HG03442 (cell line): ENCODE measurements at regions not wholly inside any gene's neighbourhood (a gene's known extent, or its start where the extent isn't known, plus 50 kb on each side); places are given as distances from the start of the nearest gene placed in this dataset.
"Not testable (repeated sequence)": the region's sequence is repeated elsewhere in the genome, so short reads cannot be mapped to it uniquely, and the experiment has no call there.

Experiments used
- ATAC-seq: cut with Tn5 transposase; IDR thresholded peaks from one replicate; pipeline ENCODE4 v1.9.1; 2021; ENCODE audit warnings: mild to moderate bottlenecking, moderate library complexity; ENCODE audit not compliant: unreplicated experiment

- peak; percentile 46 for ATAC-seq
Observed at GRCh38 chr2:150681120-150681804, 193.8 kb upstream of the RND3 start.

GRCh38 chr2:150679456-150680120 is 192.1 kb upstream of the RND3 start:
- no peak for ATAC-seq

GRCh38 chr2:150677551-150677950 is 190.1 kb upstream of the RND3 start:
- no peak for ATAC-seq

GRCh38 chr2:150676747-150677383 is 189.4 kb upstream of the RND3 start:
- no peak for ATAC-seq

GRCh38 chr2:150675807-150676206 is 188.3 kb upstream of the RND3 start:
- ATAC-seq: no peak

- no peak for ATAC-seq
Observed at GRCh38 chr2:150674283-150674682, 186.8 kb upstream of the RND3 start.

- no peak for ATAC-seq
Observed at GRCh38 chr2:150672311-150672710, 184.8 kb upstream of the RND3 start.

GRCh38 chr2:150669492-150669891 is 182.0 kb upstream of the RND3 start:
- ATAC-seq: no peak

GRCh38 chr2:150667039-150667438 is 179.6 kb upstream of the RND3 start:
- not testable (repeated sequence) for ATAC-seq

GRCh38 chr2:150663143-150663542 is 175.7 kb upstream of the RND3 start:
- ATAC-seq: no peak

- ATAC-seq: no peak
Observed at GRCh38 chr2:150656002-150656401, 168.5 kb upstream of the RND3 start.

GRCh38 chr2:150653351-150653750 is 165.9 kb upstream of the RND3 start:
- ATAC-seq: no peak

- no peak for ATAC-seq
Observed at GRCh38 chr2:150647943-150648342, 160.5 kb upstream of the RND3 start.

GRCh38 chr2:150646746-150647145 is 159.3 kb upstream of the RND3 start:
- no peak for ATAC-seq

- no peak for ATAC-seq
Observed at GRCh38 chr2:150644298-150645067, 157.0 kb upstream of the RND3 start.

- ATAC-seq: no peak
Observed at GRCh38 chr2:150643114-150643725, 155.8 kb upstream of the RND3 start.

GRCh38 chr2:150640039-150640438 is 152.6 kb upstream of the RND3 start:
- no peak for ATAC-seq

- no peak for ATAC-seq
Observed at GRCh38 chr2:150639383-150639782, 151.9 kb upstream of the RND3 start.

- ATAC-seq: no peak
Observed at GRCh38 chr2:150631236-150631821, 143.9 kb upstream of the RND3 start.

- ATAC-seq: no peak
Observed at GRCh38 chr2:150630587-150631235, 143.2 kb upstream of the RND3 start.
